GM12878 (cell line): ENCODE measurements at regions not wholly inside any gene's neighbourhood (a gene's known extent, or its start where the extent isn't known, plus 50 kb on each side); places are given as distances from the start of the nearest gene placed in this dataset.

Experiments
- ATAC-seq: fragments of 200-7000 bp; cut with Tn5 transposase; 3 replicates; pipeline ENCODE4 v1.9.1; 2020; ENCODE audit warnings: mild to moderate bottlenecking, moderate library complexity
- BruUV-seq: library from RNA; stranded (reverse); fragments of 400-500 nt; replicated peaks from 2 replicates; lab custom pipeline; 2021; lab: Mats Ljungman, UMichigan
- CTCF ChIA-PET: fragments of 300-600 bp; sonication (Branson Sonifier 250); formaldehyde crosslinking; extraction: SDS; loops from one replicate; lab custom pipeline; 2021; ENCODE audit warnings: inconsistent platforms; lab: Yijun Ruan, JAX
- POLR2A ChIA-PET: fragments of 350-600 bp; formaldehyde crosslinking; extraction: SDS; loops from one replicate; lab custom pipeline; 2021; ENCODE audit warnings: inconsistent platforms; lab: Charles Lee
- RAD21 ChIA-PET: fragments of 300-600 bp; sonication (Branson Sonifier 250); formaldehyde crosslinking; loops from one replicate; lab custom pipeline; 2023; ENCODE audit warnings: antibody characterized with exemption; ENCODE audit not compliant: unreplicated experiment; lab: Charles Lee
- SMC1A ChIA-PET: fragments of 300-600 bp; sonication (Branson Sonifier 250); formaldehyde crosslinking; loops from one replicate; lab custom pipeline; 2023; ENCODE audit not compliant: unreplicated experiment, uncharacterized antibody; lab: Charles Lee
- DNase-seq: peaks from one replicate; pipeline ENCODE4 v3.0.0-alpha.2; 2011; ENCODE audit warnings: low read depth, low spot score
- FAIRE-seq: peaks from 3 replicates; lab custom pipeline; 2011; peaks lifted over from hg19 to GRCh38; lab: Jason Lieb, UNC
- H2AFZ ChIP-seq: 2 replicates; pipeline ENCODE4 v1.6.0; 2011; ENCODE audit warnings: low read depth, low read length, control low read depth; ENCODE audit not compliant: control insufficient read depth
- H3K27ac ChIP-seq: 2 replicates; pipeline ENCODE4 v1.5.1; 2011; ENCODE audit warnings: control low read depth; ENCODE audit not compliant: control insufficient read depth, insufficient read depth
- H3K27me3 ChIP-seq, 2 experiments: replicated peaks in 1 of 2; 2 replicates each; pipeline versions ENCODE4 v1.6.0 to v1.6.1; 2011; ENCODE audit warnings: low read length in 1 of 2; ENCODE audit not compliant: control insufficient read depth in 2 of 2, insufficient read depth in 2 of 2
- H3K36me3 ChIP-seq, 2 experiments: 2 replicates each; pipeline ENCODE4 v1.5.1; 2011; ENCODE audit warnings: low read length in 1 of 2; ENCODE audit not compliant: control insufficient read depth in 2 of 2, insufficient read depth in 2 of 2
- H3K4me1 ChIP-seq: 2 replicates; pipeline ENCODE4 v1.6.1; 2011; ENCODE audit warnings: mild to moderate bottlenecking, low read length, moderate library complexity, mixed read lengths; ENCODE audit not compliant: control insufficient read depth, insufficient read depth
- H3K4me2 ChIP-seq: 2 replicates; pipeline ENCODE4 v1.6.0; 2011; ENCODE audit warnings: control low read depth; ENCODE audit not compliant: control insufficient read depth, insufficient read depth
- H3K4me3 ChIP-seq: fragments of 200-600 bp; sonication (generic); 2 replicates; pipeline ENCODE4 v1.5.1; 2016
- H3K79me2 ChIP-seq: 2 replicates; pipeline ENCODE4 v1.6.0; 2011; ENCODE audit warnings: low read length; ENCODE audit not compliant: control insufficient read depth, insufficient read depth
- H3K9ac ChIP-seq: 2 replicates; pipeline ENCODE4 v1.8.0; 2011; ENCODE audit warnings: low read length, control low read depth, mixed read lengths; ENCODE audit not compliant: control insufficient read depth, insufficient read depth
- H3K9me3 ChIP-seq: replicated peaks from 3 replicates; pipeline ENCODE4 v1.5.1; 2011; ENCODE audit warnings: mild to moderate bottlenecking, low read length; ENCODE audit not compliant: control insufficient read depth, insufficient read depth
- H4K20me1 ChIP-seq: 2 replicates; pipeline ENCODE4 v1.6.0; 2011; ENCODE audit not compliant: control insufficient read depth, insufficient read depth
- ASH2L ChIP-seq: fragments of 300-600, 200-600 bp; sonication (generic); IDR thresholded peaks from 2 replicates; pipeline ENCODE4 v1.6.1; 2017; ENCODE audit warnings: low read depth, mild to moderate bottlenecking, borderline replicate concordance
- FOS ChIP-seq: IDR thresholded peaks from 3 replicates; pipeline ENCODE4 v1.6.1; 2011; ENCODE audit warnings: borderline replicate concordance; ENCODE audit not compliant: insufficient read length; ENCODE audit errors: extremely low read depth
- HDGF ChIP-seq: fragments of 450-650 bp; IDR thresholded peaks from 2 replicates; pipeline ENCODE4 v1.6.1; 2016; ENCODE audit warnings: antibody characterized with exemption
- KAT2A ChIP-seq: conservative IDR thresholded peaks from 2 replicates; pipeline ENCODE4 v1.6.1; 2011; ENCODE audit warnings: low read depth, low read length; ENCODE audit not compliant: control insufficient read depth
- MYC ChIP-seq: IDR thresholded peaks from 2 replicates; pipeline ENCODE4 v1.6.1; 2011; ENCODE audit warnings: mild to moderate bottlenecking, low read length, moderate library complexity, inconsistent platforms; ENCODE audit not compliant: insufficient read depth, insufficient replicate concordance, insufficient read length, severe bottlenecking
- NFXL1 ChIP-seq: fragments of 450-650 bp; IDR thresholded peaks from 2 replicates; pipeline ENCODE4 v1.6.1; 2017; ENCODE audit warnings: antibody characterized with exemption, mild to moderate bottlenecking, borderline replicate concordance
- NR2F1 ChIP-seq: fragments of 450-650 bp; conservative IDR thresholded peaks from 2 replicates; pipeline ENCODE4 v1.6.1; 2017; ENCODE audit warnings: mild to moderate bottlenecking
- PAX8 ChIP-seq: fragments of 450-650 bp; IDR thresholded peaks from 2 replicates; pipeline ENCODE4 v1.6.1; 2017; ENCODE audit warnings: mild to moderate bottlenecking, moderate library complexity
- RB1 ChIP-seq: fragments of 450-650 bp; formaldehyde crosslinking; IDR thresholded peaks from 2 replicates; pipeline ENCODE4 v1.6.1; 2017; ENCODE audit warnings: mild to moderate bottlenecking, borderline replicate concordance
- SP1 ChIP-seq: IDR thresholded peaks from one replicate; pipeline ENCODE4 v1.6.1; 2011; ENCODE audit warnings: low read depth, low read length
- TBL1XR1 ChIP-seq: IDR thresholded peaks from 2 replicates; pipeline ENCODE4 v1.6.1; 2012; ENCODE audit warnings: low read depth, low read length, improper control_type of control experiment
- ZNF384 ChIP-seq: IDR thresholded peaks from 2 replicates; pipeline ENCODE4 v1.6.1; 2012; ENCODE audit warnings: low read depth, mild to moderate bottlenecking, low read length, improper control_type of control experiment, borderline replicate concordance
- WGBS: methylation state at CpG from one replicate; pipeline ENCODE4 v1.1.6; 2016; ENCODE audit warnings: low lambda C conversion rate; ENCODE audit not compliant: insufficient replicate concordance, insufficient coverage; ENCODE audit errors: missing lambda C conversion rate; 5-methylcytosine and 5-hydroxymethylcytosine counted together
- in situ Hi-C: fragments of 300-500 bp; cut with MboI; formaldehyde crosslinking; loops from 9 replicates; pipeline ENCODE4 v1.14.3; 2018; ENCODE audit warnings: mixed read lengths
- intact Hi-C: fragments of 100-400 bp; cut with micrococcal nuclease; formaldehyde crosslinking; loops from one replicate; pipeline ENCODE4 v1.14.2; 2022; ENCODE audit not compliant: unreplicated experiment
- TF ChIP-seq, protein P1 (sequence below): fragments of 450-650 bp; formaldehyde crosslinking; IDR thresholded peaks from 2 replicates; pipeline ENCODE4 v1.4.0; 2022; ENCODE audit warnings: mild to moderate bottlenecking, moderate library complexity
- TF ChIP-seq, protein P2 (sequence below): fragments of 150-350 bp; IDR thresholded peaks from 2 replicates; pipeline ENCODE4 v1.6.1; 2016; ENCODE audit warnings: low read depth, low read length
- TF ChIP-seq, protein P3 (sequence below): IDR thresholded peaks from 2 replicates; pipeline ENCODE4 v1.6.1; 2011; ENCODE audit warnings: borderline replicate concordance, low read depth, mild to moderate bottlenecking, moderate library complexity, mixed read lengths, low read length; ENCODE audit not compliant: insufficient read depth; ENCODE audit errors: extremely low read length

DNA sequence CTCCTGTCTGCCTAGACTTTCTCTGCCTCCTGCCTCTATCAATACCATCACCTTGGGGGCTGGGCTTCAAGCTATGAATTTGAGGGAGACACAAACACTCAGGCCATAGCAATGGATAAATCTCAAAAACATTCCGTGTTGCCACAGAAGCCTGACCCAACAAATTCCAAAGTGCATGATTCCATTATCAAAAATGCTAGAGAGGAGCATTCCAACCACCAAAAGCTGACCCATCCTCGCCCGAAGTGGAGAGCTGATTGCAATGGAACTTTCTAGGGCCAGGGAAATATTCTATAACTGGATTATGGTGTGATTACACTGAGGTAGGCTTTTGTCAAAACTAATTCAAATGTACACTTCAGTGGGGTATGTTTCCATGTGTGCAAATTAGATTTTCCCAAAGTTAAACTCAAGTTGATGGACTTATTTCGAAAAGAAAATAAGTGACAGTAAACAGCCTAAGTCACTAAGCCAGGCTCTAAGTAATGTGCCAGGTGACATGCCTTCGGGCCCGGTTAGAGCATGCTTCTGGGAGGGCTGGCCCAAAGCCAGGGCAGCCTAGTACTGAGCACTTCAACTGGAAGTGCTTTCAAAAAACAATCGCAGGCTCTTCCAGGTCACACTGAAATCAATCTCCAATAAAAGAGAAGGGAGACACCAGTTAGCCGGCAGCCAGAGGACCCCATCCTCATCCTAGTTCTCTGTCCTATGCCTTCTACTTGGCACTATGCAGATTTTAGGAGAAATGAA lies 142.3 kb downstream of the TBXT start:
- ATAC-seq: no peak
- FAIRE-seq: no peak
- Histone ChIP-seq H2AFZ (no peak overlapping the region), H3K4me1 (no peaks in the 10 kb centered on the region), H3K9me3 (no peaks in the 10 kb centered on the region), H3K4me2 (no peak overlapping the region), H3K79me2 (no peaks in the 10 kb centered on the region), H3K4me3 (no peak overlapping the region), H3K27ac (no peak overlapping the region), H4K20me1 (no peaks in the 10 kb centered on the region), H3K9ac (no peak overlapping the region), H3K27me3 (no peaks in the 10 kb centered on the region), H3K36me3 (no peaks in the 10 kb centered on the region)
- DNase-seq: no peak
- ChIA-PET POLR2A (no interaction called here), CTCF (no interaction called here), RAD21 (interaction anchor here (1.1 kb wide), 1 partner anchor 39 kb away, joined by 3 read pairs; no protein-coding TSS in a partner anchor), SMC1A (no interaction called here)
- in situ Hi-C loops (no loop called here), intact Hi-C loops (no loop called here)
- no TSS peak for BruUV-seq
- 23% methylated on average over 8 of the region's 8 CpGs for WGBS
- TF ChIP-seq RB1 (no peak), NFXL1 (no peak), NR2F1 (no peak), FOS (no peak), MYC (no peak), KAT2A (no peak), TBL1XR1 (no peak), PAX8 (no peak), ASH2L (no peak), HDGF (no peak), SP1 (no peak), ZNF384 (no peak)
- TF ChIP-seq, protein P1, sequence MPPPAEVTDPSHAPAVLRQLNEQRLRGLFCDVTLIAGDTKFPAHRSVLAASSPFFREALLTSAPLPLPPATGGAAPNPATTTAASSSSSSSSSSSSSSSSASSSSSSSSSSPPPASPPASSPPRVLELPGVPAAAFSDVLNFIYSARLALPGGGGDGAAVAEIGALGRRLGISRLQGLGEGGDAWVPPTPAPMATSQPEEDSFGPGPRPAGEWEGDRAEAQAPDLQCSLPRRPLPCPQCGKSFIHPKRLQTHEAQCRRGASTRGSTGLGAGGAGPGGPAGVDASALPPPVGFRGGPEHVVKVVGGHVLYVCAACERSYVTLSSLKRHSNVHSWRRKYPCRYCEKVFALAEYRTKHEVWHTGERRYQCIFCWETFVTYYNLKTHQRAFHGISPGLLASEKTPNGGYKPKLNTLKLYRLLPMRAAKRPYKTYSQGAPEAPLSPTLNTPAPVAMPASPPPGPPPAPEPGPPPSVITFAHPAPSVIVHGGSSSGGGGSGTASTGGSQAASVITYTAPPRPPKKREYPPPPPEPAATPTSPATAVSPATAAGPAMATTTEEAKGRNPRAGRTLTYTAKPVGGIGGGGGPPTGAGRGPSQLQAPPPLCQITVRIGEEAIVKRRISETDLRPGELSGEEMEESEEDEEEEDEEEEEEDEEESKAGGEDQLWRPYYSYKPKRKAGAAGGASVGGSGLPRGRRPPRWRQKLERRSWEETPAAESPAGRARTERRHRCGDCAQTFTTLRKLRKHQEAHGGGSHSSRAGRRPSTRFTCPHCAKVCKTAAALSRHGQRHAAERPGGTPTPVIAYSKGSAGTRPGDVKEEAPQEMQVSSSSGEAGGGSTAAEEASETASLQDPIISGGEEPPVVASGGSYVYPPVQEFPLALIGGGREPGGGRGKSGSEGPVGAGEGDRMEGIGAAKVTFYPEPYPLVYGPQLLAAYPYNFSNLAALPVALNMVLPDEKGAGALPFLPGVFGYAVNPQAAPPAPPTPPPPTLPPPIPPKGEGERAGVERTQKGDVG (CRISPR knock-in tag): no peak
- TF ChIP-seq, protein P2, sequence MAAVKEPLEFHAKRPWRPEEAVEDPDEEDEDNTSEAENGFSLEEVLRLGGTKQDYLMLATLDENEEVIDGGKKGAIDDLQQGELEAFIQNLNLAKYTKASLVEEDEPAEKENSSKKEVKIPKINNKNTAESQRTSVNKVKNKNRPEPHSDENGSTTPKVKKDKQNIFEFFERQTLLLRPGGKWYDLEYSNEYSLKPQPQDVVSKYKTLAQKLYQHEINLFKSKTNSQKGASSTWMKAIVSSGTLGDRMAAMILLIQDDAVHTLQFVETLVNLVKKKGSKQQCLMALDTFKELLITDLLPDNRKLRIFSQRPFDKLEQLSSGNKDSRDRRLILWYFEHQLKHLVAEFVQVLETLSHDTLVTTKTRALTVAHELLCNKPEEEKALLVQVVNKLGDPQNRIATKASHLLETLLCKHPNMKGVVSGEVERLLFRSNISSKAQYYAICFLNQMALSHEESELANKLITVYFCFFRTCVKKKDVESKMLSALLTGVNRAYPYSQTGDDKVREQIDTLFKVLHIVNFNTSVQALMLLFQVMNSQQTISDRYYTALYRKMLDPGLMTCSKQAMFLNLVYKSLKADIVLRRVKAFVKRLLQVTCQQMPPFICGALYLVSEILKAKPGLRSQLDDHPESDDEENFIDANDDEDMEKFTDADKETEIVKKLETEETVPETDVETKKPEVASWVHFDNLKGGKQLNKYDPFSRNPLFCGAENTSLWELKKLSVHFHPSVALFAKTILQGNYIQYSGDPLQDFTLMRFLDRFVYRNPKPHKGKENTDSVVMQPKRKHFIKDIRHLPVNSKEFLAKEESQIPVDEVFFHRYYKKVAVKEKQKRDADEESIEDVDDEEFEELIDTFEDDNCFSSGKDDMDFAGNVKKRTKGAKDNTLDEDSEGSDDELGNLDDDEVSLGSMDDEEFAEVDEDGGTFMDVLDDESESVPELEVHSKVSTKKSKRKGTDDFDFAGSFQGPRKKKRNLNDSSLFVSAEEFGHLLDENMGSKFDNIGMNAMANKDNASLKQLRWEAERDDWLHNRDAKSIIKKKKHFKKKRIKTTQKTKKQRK: no peak
- TF ChIP-seq, protein P3, sequence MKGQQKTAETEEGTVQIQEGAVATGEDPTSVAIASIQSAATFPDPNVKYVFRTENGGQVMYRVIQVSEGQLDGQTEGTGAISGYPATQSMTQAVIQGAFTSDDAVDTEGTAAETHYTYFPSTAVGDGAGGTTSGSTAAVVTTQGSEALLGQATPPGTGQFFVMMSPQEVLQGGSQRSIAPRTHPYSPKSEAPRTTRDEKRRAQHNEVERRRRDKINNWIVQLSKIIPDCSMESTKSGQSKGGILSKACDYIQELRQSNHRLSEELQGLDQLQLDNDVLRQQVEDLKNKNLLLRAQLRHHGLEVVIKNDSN: no peak
